ENCODE measurements at regions not wholly inside any gene's neighbourhood (a gene's known extent, or its start where the extent isn't known, plus 50 kb on each side); places are given as distances from the start of the nearest gene placed in this dataset.

- DNase-seq = no peak
These were observed 1899.8 kb upstream of the NUDT12 start for GRCh38 chr5:105462377-105462776.

- DNase-seq = no peak
These were observed 1898.1 kb upstream of the NUDT12 start for GRCh38 chr5:105460721-105461120.

- DNase-seq = no peak
These were observed 1890.7 kb upstream of the NUDT12 start for GRCh38 chr5:105453216-105453807.

- no peak for DNase-seq
These were observed 1885.7 kb upstream of the NUDT12 start for GRCh38 chr5:105448271-105448670.

GRCh38 chr5:105430516-105430915 is 1867.9 kb upstream of the NUDT12 start:
- no peak for DNase-seq

- DNase-seq = no peak
These were observed 1866.1 kb upstream of the NUDT12 start for GRCh38 chr5:105428451-105429380.

GRCh38 chr5:105414067-105414466 is 1851.5 kb upstream of the NUDT12 start:
- no peak for DNase-seq

GRCh38 chr5:105413406-105413990 is 1850.9 kb upstream of the NUDT12 start:
- DNase-seq = no peak

GRCh38 chr5:105409695-105410094 is 1847.1 kb upstream of the NUDT12 start:
- no peak for DNase-seq

GRCh38 chr5:105407200-105407599 is 1844.6 kb upstream of the NUDT12 start:
- no peak for DNase-seq

GRCh38 chr5:105397749-105398148 is 1835.2 kb upstream of the NUDT12 start:
- no peak for DNase-seq

GRCh38 chr5:105392710-105393149 is 1830.1 kb upstream of the NUDT12 start:
- DNase-seq = no peak

GRCh38 chr5:105392122-105392709 is 1829.6 kb upstream of the NUDT12 start:
- no peak for DNase-seq

GRCh38 chr5:105380126-105380525 is 1817.5 kb upstream of the NUDT12 start:
- DNase-seq = no peak

- DNase-seq = no peak
These were observed 1808.6 kb upstream of the NUDT12 start for GRCh38 chr5:105371169-105371568.

GRCh38 chr5:105350486-105351140 is 1788.0 kb upstream of the NUDT12 start:
- no peak for DNase-seq

GRCh38 chr5:105331558-105331957 is 1769.0 kb upstream of the NUDT12 start:
- DNase-seq = no peak

- DNase-seq = no peak
These were observed 1767.6 kb upstream of the NUDT12 start for GRCh38 chr5:105330185-105330584.

GRCh38 chr5:105304859-105305258 is 1742.3 kb upstream of the NUDT12 start:
- no peak for DNase-seq

- DNase-seq = no peak
These were observed 1726.4 kb upstream of the NUDT12 start for GRCh38 chr5:105288946-105289345.

- DNase-seq = no peak
These were observed 1720.5 kb upstream of the NUDT12 start for GRCh38 chr5:105283134-105283533.

GRCh38 chr5:105274079-105274478 is 1711.5 kb upstream of the NUDT12 start:
- no peak for DNase-seq

- DNase-seq = no peak
These were observed 1700.9 kb upstream of the NUDT12 start for GRCh38 chr5:105263515-105263914.
